ENCODE measurements at regions not wholly inside any gene's neighbourhood (a gene's known extent, or its start where the extent isn't known, plus 50 kb on each side); places are given as distances from the start of the nearest gene placed in this dataset.

- TF ChIP-seq CTCF (IDR thresholded peaks at IDR 0.05) (no peak), POLR2AphosphoS5 (IDR thresholded peaks at IDR 0.05; ENCODE audit: insufficient read depth in 1 of 2, low read depth in 1 of 2) (no peak), POLR2A (IDR thresholded peaks at IDR 0.05) (no peak)
Measured at GRCh38 chr3:20604659-20605058, 418.7 kb upstream of the SGO1 start.

Measured in vagina (tissue), 2 donors.